Ovary (tissue), 3 donors: ENCODE measurements at regions not wholly inside any gene's neighbourhood (a gene's known extent, or its start where the extent isn't known, plus 50 kb on each side); places are given as distances from the start of the nearest gene placed in this dataset.

Experiments
- CTCF ChIP-seq, 3 donors: fragments of 450-650 bp in 2 of 3; fragments of 200-600 bp in 1 of 3; IDR thresholded peaks; one replicate each; pipeline versions ENCODE4 v1.5.1 to v1.8.0; 2016 to 2022; ENCODE audit warnings: antibody characterized with exemption in 3 of 3, mild to moderate bottlenecking in 1 of 3
- EP300 ChIP-seq: sonication (generic); formaldehyde crosslinking; IDR thresholded peaks from one replicate; pipeline ENCODE4 v1.6.1; 2017; ENCODE audit warnings: antibody characterized with exemption
- POLR2A ChIP-seq: fragments of 450-650 bp; IDR thresholded peaks from one replicate; pipeline ENCODE4 v1.6.1; 2017; ENCODE audit warnings: antibody characterized with exemption, mild to moderate bottlenecking, moderate library complexity
- donor health status: DM: no; HTN: no; CAD: no.

GRCh38 chr3:35426366-35426958, 212.9 kb upstream of the ARPP21 start:
- TF ChIP-seq CTCF (IDR thresholded peaks at IDR 0.05) (no peak), POLR2A (no peak), EP300 (no peak)
